IPS-NIHi11 (cell line): ENCODE measurements at regions not wholly inside any gene's neighbourhood (a gene's known extent, or its start where the extent isn't known, plus 50 kb on each side); places are given as distances from the start of the nearest gene placed in this dataset.

Experiments used
- DNase-seq: peaks from one replicate; pipeline ENCODE4 v3.0.0; 2012; ENCODE audit warnings: mixed read lengths, low spot score

DNA sequence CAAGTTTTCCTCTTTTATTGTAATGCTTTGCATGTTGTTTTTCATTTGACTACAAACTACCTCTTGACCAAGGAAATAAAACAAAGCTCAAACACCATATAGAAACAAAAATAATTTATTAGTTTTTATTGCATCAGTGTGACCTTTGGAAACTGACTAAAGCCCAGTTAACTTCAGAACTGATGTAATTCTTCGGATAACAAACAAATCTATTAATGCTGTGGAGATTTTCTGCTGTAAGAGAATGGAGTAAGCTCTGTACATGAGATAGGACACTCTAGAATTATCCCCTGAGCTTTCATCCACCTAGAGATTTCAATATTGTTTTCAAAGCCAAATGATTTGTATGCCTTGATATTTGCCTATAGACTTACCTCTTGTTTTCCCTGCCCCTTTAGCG lies 154.0 kb upstream of the KCNK2 start:
- no peak for DNase-seq

DNA sequence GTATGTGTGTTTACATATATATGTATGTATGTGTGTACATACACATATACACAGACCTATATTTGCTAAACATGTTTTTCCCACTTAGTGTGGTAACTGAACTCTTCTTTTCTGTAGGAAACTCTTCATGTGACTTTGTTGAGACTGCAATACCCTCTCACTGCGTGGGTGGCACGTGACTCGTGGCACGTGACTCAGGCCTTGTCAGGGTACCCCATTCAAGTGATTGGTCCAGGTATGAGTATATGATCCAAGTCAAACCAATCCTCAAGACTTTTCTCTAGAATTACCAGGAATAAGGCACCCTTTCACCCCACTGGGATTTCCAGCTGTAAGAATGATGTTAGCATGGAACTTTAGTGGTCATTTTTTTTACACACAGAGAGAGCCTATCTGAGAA lies 149.2 kb upstream of the KCNK2 start:
- no peak for DNase-seq

DNA sequence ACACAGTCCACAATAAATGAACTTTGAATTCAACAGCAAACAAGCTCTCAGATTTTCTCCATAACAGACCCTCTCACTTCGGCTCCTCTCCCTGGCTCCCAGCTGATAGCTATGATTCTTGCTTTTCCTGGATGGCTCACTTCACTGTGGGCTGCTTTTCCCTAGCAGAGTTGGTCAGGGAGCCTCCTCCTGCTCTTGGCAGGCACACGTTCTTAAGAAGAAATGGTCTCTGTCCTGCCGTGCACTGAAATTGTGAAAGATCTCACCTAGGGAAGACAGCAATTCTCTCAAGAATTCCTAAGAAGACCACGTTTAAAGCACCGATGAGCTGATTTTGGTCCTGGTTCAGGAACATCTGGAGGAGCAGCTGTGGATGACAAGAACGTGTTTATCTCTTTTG lies 148.5 kb upstream of the KCNK2 start:
- DNase-seq = no peak

- DNase-seq = no peak
Measured at GRCh38 chr1:214935258-214935657, 147.3 kb upstream of the KCNK2 start.

DNA sequence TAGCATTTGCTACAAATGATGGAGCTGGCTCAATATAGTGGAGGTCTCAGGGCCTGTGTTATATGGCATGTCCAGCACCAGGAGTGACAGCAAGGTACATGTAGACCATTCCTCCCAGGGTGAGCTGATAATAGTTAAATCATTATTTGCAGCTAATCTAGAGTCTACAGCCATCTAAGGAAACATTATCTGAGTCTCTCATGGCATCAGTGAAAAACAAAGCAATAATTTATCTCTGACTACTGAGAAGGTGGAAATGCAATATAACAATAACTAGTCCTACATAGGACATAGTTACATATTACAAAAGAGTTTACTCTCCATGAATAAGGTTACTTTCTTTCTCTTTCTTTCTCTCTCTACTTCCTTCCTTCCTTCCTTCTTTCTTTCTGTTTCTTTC lies 143.4 kb upstream of the KCNK2 start:
- no peak for DNase-seq

DNA sequence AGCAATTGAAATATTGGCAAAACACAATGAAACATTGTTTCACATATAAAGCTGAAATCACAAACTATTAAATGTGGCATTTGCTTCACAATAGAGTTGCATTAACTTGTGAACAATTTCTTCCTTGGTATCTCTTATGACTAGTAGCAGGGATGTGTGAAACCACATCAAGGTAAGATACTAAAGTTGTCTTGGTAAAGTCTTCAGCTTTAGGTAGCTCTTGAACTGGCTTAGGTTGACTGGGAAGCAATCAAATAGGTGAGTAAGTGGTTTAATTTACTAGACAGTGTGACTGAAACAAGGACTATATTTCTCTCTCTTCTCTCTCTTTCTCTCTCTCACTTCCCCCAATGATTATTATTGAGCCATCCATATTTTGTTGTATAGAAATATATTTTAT lies 141.5 kb upstream of the KCNK2 start:
- no peak for DNase-seq

DNA sequence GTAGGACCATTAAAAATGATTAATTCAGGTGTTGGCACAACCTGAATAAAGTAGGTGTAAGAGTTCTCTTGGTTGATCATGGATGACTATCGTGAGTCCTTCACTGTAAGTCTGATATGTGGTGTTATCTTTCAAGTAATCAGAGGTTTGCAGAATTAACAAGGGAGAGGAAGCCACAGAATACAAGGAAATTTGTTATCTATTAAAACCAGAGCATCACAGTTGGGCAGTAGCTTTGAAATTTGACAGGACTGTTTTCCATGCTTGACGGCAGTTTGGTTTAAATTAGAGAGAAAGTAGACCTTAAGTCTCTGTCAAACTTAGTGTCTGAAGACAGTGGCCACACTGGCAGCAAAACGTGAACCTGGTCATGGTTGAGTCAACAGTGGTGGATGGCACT lies 139.5 kb upstream of the KCNK2 start:
- DNase-seq = no peak

GRCh38 chr1:214946615-214947014 lies 135.9 kb upstream of the KCNK2 start:
- no peak for DNase-seq

DNA sequence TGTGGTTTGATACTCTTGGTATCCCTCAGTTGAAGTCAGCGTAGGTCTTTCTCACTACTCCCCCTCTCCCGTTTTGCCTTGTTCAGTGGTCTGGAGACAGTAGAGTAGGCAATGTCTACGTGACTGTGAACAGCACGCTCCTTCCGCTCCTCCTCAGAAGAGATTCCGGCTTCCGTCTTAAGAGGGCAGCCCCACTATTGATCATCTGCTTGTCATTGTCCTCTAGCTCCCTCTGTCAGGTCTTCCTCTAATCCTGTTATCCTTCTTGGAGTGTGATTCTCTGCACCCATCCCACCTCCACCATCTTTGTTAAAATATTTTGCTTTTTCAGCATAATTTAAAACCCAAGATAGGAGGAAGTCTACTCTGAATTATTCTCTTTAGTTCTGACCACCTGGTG lies 129.9 kb upstream of the KCNK2 start:
- DNase-seq = peak; percentile 31

DNA sequence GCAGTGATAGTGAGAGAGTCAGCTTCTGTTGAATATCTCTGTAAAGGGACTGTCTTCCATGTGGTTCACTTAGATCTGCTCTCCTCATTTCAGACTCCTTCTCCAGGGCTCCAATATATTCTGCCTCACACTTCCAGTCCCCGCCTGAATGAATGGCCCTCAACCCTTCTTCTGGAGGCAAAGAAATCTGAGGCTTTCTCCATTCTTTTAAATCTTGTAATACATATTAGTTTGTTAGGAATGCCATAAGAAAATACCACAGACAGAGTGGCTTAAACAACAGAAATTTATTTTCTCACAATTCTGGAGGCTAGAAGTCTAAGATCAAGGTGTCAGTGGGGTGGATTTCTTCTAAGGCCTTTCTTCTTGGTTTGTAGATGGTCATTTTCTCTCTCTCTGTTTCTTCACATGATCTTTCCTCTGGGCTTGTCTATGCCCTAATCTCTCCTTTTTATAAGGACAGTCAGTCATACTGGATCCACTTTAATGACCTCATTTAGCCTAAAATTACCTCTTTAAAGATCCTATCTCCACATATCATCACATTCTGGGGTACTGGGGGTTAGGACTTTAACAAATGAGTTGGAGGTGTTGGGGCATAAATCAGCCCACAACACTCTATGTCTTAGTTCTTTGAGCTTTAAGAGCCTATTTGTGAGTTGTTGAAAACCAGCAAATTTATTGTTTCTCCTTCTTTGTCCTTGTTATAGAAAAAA lies 128.5 kb upstream of the KCNK2 start:
- no peak for DNase-seq

DNA sequence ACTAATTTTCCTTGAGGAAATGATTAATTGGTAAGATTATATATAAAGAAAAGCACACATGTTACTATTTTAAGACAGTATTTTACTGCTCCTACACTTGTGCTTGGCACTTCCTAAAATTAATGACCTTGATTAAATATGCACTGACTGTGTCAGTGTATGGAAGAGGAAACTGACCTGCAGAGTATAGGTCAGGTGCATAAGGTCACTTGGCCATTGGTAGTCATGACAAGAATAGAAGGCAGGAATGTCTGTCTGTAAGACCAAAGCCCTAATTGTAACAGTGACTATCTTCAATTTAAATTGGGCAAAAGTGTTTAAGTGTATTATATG lies 128.0 kb upstream of the KCNK2 start:
- no peak for DNase-seq

GRCh38 chr1:214957330-214958137 lies 125.0 kb upstream of the KCNK2 start:
- no peak for DNase-seq

DNA sequence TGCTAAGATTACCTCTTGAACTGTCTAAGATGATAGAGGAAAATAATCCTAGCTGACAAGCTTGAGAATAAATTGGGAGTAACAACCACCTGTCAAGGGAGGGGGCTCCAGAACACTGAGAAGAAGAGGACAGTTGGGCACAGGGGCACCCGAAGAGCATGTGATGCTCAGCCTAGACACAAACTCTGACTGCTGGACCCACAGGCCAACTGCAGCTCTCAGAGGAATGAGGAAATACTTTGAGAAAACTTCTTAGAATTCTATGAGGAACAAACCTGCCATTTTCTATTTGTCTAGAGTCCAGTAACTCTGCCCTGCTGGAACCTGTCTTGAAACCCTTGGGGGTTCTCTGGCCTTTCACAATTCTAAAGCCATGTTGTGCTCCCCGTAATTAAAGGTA lies 124.1 kb upstream of the KCNK2 start:
- DNase-seq = no peak

- DNase-seq = no peak
Measured at GRCh38 chr1:214966346-214966745, 116.2 kb upstream of the KCNK2 start.

GRCh38 chr1:214967865-214968575 lies 114.5 kb upstream of the KCNK2 start:
- DNase-seq = no peak

GRCh38 chr1:214970016-214970415 lies 112.5 kb upstream of the KCNK2 start:
- DNase-seq = no peak

GRCh38 chr1:214971071-214971470 lies 111.5 kb upstream of the KCNK2 start:
- DNase-seq = no peak

DNA sequence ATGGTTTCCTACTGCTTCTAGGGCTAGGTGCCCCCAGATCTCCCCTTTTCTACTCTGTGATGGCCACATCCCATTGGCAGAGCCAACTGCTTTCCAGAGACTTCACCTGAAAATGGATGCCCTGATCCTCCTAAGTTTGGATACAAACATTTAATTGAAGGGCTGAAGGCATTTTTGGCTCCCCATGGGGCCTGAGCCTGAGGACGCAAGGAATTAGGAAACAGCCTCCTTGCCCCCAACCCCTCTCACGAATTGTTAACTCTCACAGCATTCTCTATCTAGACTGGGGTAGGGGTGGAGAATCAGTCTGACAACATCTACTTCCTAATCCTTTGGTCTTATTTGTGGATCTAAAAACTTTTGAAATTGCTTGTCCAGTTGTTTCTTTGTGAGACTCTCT lies 108.5 kb upstream of the KCNK2 start:
- DNase-seq = no peak

GRCh38 chr1:214976665-214977064 lies 105.9 kb upstream of the KCNK2 start:
- no peak for DNase-seq

DNA sequence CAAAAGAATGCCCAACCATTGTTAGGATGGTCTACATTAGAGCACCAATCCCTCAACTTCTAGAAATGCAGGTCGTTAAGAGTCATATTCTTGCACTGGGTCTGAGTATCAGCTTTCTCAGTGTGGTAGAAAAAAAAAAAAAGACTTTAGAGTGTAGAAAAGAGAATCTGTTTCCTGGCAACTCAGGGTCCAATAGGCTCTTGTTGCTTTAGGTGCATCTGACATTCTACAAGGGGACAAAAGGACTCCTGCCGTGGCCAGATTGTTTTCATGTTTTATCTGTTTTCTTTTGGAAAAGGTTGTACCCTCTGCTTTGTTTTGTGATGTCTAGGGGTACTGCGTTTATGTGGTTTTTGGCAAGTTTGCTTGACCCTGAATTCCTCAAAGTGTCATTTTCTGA lies 105.4 kb upstream of the KCNK2 start:
- no peak for DNase-seq

DNA sequence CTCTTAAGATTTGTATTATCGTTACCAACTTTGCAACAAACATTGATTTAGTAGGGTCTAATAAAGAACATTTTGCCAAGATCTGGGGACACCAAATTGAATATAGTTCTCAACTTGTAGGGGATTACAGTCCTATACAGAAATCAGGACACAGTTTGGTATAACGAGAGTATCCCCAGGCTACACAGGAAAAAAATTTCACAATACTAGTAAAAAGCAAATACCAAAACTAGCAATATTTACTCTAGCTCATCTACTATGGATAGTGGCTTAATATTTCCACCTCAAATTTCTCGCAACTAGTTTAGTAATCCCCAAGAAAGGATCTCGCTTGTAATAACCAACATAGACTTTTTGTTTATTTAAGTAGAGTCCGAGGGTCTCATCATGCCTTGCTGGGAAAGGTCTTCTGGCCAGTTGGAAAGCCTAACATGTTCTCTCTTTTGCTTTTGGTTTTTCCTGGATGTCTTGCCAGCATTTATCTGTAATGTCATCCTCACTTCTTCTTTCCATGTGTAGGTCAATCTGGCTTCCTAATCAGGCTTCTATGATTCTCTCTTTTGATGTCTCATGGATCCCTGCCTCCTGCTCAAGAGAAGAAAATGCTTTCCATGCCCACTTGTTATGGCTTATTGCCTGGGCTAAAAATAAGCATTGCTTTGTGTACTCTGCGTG lies 104.7 kb upstream of the KCNK2 start:
- no peak for DNase-seq

DNA sequence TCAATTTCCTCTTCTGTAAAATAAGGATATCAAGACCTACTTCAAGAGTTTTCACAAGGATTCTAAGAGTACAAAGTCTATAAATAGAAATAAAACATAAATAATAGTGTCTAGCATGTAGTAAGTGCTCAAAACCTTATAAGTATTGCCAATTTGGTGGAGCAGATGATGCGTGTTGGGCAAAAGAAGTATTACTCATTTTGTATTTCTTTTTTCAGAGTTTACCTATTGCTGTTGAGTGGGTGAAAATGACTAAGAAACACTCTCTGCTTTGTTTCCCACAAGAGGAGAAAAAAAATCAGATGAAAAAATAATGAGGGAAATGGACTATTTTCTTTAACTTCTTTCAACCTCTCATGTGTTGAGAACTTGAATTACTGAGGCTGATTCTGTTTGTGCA lies 103.3 kb upstream of the KCNK2 start:
- no peak for DNase-seq

DNA sequence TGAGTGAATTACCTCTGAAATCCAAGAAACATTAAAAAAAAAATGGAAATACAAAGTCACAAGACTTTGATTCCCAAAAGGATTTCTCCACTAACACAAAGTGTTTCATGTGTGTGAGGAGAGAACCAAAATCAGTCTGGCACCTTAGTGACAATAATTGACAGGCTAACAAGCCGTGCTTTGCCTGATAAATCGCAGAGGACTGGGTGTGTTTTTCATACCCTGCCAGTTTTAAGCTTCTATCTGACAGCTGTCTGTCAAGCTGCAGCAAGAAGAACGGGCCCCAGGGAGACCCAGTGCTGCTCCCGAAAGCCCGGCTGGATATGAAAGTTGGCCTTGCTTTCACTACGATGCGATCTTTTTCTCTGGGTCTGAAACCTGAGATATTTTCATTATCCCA lies 101.6 kb upstream of the KCNK2 start:
- no peak for DNase-seq
